ENCODE measurements at regions not wholly inside any gene's neighbourhood (a gene's known extent, or its start where the extent isn't known, plus 50 kb on each side); places are given as distances from the start of the nearest gene placed in this dataset.

GRCh38 chrX:129139837-129140598 is 383.3 kb downstream of the SMARCA1 start:
- no peaks in the 10 kb centered on the region for H3K4me1 Mint-ChIP-seq
- ATAC-seq (ENCODE audit: low read depth) (no peak), DNase-seq (ENCODE audit: low spot score in 2 of 2) (no peak)
- no peak overlapping the region for H3K27ac Mint-ChIP-seq
- no peaks in the 10 kb centered on the region for H3K36me3 Mint-ChIP-seq
- no peaks in the 10 kb centered on the region for H3K27me3 Mint-ChIP-seq
- no peak overlapping the region for H3K4me3 Mint-ChIP-seq
- peaks cover 2% of the 10 kb centered on the region for H3K9me3 Mint-ChIP-seq

DNA sequence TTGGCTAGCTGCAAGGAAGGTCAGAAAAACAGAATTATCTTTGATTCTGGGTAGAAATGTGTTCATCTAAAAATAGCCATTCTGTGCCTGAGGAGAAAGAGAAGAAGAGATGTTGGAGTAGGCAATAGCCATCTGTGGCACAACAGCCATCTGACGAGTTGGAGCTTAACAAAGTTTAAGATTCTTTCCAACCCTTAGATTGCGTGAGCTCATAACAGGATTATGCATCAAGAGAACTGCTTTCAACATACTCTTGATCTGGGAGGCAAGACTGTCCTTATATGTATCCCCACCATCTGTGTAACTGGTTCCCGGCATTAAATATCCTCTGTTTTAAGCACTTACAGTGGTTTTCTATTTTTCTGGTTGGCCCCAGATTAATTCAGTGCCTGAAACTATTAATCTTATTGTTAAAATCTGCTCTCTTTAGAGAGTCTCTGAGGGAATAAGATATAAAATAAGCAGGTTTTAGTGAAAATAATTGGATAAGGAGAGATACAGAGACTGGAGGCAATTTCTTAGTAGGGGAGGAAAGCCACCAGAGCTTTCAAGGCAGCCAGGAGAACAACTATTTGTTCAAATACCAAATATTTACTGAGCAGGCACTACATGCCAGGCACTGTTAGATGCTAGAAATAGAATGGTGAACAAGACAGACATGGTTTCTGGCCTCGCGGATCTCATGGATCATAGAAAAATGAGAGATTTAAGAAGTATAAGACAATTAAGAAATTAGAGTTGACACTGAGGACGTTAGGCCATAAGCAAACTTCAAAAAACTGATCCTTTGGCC is 398.0 kb downstream of the SMARCA1 start:
- no peaks in the 10 kb centered on the region for H3K4me1 Mint-ChIP-seq
- H3K4me3 Mint-ChIP-seq, result no peak overlapping the region
- DNase-seq (ENCODE audit: low spot score in 2 of 2) (no peak), ATAC-seq (ENCODE audit: low read depth) (no peak)
- no peaks in the 10 kb centered on the region for H3K27me3 Mint-ChIP-seq
- peaks cover 2% of the 10 kb centered on the region for H3K9me3 Mint-ChIP-seq
- H3K36me3 Mint-ChIP-seq, result no peaks in the 10 kb centered on the region
- no peak overlapping the region for H3K27ac Mint-ChIP-seq

- Mint-ChIP-seq H3K4me1 (no peaks in the 10 kb centered on the region), H3K27me3 (no peaks in the 10 kb centered on the region), H3K4me3 (no peak overlapping the region), H3K9me3 (peaks cover 2% of the 10 kb centered on the region), H3K27ac (no peak overlapping the region), H3K36me3 (no peaks in the 10 kb centered on the region)
- ATAC-seq (ENCODE audit: low read depth) (no peak), DNase-seq (ENCODE audit: low spot score in 2 of 2) (no peak)
Observed at GRCh38 chrX:129123795-129124194, 399.5 kb downstream of the SMARCA1 start.

DNA sequence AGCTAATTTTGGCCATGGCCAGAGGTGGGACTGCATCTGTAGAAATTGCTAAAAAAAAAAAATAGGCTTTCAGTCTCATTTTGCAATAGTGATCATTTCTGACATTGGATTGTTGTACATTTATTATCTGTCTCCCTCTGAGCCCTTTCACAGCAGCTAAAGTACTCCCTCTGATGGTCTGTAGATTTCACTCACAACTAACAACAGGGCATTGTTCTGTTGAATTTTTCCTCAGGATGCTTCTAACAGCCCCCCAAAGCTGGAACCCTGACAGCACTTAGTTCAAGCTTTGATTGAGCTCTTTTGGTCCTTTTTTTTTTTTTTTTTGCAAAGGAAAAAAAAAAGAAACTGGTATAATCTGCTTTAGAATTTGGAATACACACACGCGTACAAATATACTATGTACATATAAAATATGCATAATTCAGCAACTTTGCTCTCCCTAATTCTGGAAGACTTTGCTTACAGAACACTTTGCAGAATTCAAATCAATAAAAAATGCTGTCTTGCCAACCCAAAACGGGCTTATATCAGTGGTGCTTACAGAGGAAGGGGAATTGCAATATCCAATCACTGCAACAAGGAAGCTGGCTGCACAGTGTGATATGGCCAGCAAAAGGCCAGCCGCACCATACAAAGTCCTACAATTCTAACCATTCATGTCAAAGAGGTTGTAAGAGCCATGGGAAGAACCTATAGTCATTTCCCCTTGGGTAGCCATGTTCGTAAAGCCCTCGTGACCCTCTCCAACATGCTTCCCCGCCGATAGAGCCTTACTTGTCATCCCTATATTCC is 406.4 kb downstream of the SMARCA1 start:
- ATAC-seq (ENCODE audit: low read depth) (no peak), DNase-seq (ENCODE audit: low spot score in 2 of 2) (no peak)
- Mint-ChIP-seq H3K27me3 (no peaks in the 10 kb centered on the region), H3K36me3 (no peaks in the 10 kb centered on the region), H3K27ac (no peak overlapping the region), H3K4me1 (no peaks in the 10 kb centered on the region), H3K9me3 (no peaks in the 10 kb centered on the region), H3K4me3 (no peak overlapping the region)

GRCh38 chrX:129115935-129116334 is 407.4 kb downstream of the SMARCA1 start:
- DNase-seq (ENCODE audit: low spot score in 2 of 2) (no peak), ATAC-seq (ENCODE audit: low read depth) (no peak)
- no peaks in the 10 kb centered on the region for H3K4me1 Mint-ChIP-seq
- H3K9me3 Mint-ChIP-seq, result no peaks in the 10 kb centered on the region
- H3K27ac Mint-ChIP-seq, result no peak overlapping the region
- H3K27me3 Mint-ChIP-seq, result no peaks in the 10 kb centered on the region
- H3K4me3 Mint-ChIP-seq, result no peak overlapping the region
- H3K36me3 Mint-ChIP-seq, result no peaks in the 10 kb centered on the region

DNA sequence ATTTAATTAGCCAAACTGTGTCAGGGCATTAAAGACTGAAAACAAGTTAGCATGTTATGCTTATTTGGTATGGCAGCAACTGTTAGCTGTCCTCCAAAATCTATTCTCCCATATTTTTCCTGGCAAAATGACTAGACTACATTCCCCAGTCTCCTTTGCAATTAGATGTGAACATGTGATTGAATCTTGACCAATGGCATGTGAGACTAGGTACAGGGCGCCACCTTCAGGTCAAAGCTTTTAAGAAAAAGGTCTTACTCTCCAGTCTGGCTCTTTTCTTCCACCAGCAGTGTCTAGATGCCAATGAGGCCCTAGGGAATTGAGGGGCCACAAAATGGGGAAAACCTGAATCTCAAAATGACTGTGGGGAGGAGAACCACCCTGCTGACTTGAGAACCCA is 408.2 kb downstream of the SMARCA1 start:
- no peaks in the 10 kb centered on the region for H3K4me1 Mint-ChIP-seq
- no peaks in the 10 kb centered on the region for H3K9me3 Mint-ChIP-seq
- ATAC-seq (ENCODE audit: low read depth) (no peak), DNase-seq (ENCODE audit: low spot score in 2 of 2) (no peak)
- no peak overlapping the region for H3K4me3 Mint-ChIP-seq
- H3K36me3 Mint-ChIP-seq, result no peaks in the 10 kb centered on the region
- H3K27ac Mint-ChIP-seq, result no peak overlapping the region
- no peaks in the 10 kb centered on the region for H3K27me3 Mint-ChIP-seq

- DNase-seq (ENCODE audit: low spot score in 2 of 2) (no peak), ATAC-seq (ENCODE audit: low read depth) (no peak)
- no peaks in the 10 kb centered on the region for H3K4me1 Mint-ChIP-seq
- H3K36me3 Mint-ChIP-seq, result no peaks in the 10 kb centered on the region
- H3K27me3 Mint-ChIP-seq, result no peaks in the 10 kb centered on the region
- no peaks in the 10 kb centered on the region for H3K9me3 Mint-ChIP-seq
- H3K27ac Mint-ChIP-seq, result no peak overlapping the region
- no peak overlapping the region for H3K4me3 Mint-ChIP-seq
Observed at GRCh38 chrX:129111081-129111798, 412.1 kb downstream of the SMARCA1 start.

DNA sequence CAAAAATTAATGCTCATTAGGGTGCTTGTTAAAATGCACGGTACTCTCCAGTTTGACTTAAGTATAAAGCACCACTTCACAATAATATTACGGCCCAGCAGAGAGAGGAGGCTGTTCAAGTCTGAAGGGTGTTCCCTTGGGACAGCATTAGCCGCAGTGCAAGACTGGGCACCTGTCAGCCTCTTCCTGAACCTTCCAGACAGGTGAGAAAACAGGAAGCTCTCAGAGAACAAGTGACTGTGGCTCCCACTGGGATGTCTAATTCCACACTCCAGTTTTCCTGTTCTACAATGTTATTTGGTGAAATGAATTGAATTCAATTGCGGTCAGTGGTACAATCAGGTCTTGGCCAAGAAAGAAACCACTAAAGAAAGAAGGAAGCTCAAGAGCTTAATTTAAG is 414.4 kb downstream of the SMARCA1 start:
- Mint-ChIP-seq H3K4me1 (no peaks in the 10 kb centered on the region), H3K4me3 (no peak overlapping the region), H3K27ac (no peak overlapping the region), H3K27me3 (no peaks in the 10 kb centered on the region), H3K9me3 (no peaks in the 10 kb centered on the region), H3K36me3 (no peaks in the 10 kb centered on the region)
- DNase-seq (ENCODE audit: low spot score in 2 of 2), result no peak
- no peak for ATAC-seq (ENCODE audit: low read depth)

DNA sequence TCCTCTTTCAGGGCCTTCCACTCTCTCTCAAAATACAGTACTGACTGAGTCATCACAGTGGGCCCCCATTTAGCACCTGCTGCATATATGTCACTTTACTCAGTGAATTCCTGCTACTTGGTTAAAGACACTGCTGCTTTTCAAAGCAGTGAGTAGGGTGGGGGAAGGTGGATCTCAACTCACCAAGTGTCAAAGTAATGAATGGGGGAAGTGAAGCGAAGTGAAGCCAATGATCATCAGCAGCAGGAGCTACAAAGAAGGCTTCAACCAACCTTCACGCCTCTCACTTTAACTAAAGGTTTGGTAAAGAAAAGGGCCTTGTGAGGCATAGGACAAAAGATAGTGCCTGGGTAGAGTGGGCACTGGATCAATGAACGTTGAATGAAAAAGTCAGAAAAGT is 424.1 kb downstream of the SMARCA1 start:
- H3K4me3 Mint-ChIP-seq, result no peak overlapping the region
- no peaks in the 10 kb centered on the region for H3K36me3 Mint-ChIP-seq
- DNase-seq (ENCODE audit: low spot score in 2 of 2), result no peak
- H3K27me3 Mint-ChIP-seq, result no peaks in the 10 kb centered on the region
- no peaks in the 10 kb centered on the region for H3K4me1 Mint-ChIP-seq
- H3K9me3 Mint-ChIP-seq, result no peaks in the 10 kb centered on the region
- no peak overlapping the region for H3K27ac Mint-ChIP-seq
- no peak for ATAC-seq (ENCODE audit: low read depth)

- H3K9me3 Mint-ChIP-seq, result no peaks in the 10 kb centered on the region
- H3K27me3 Mint-ChIP-seq, result no peaks in the 10 kb centered on the region
- no peak overlapping the region for H3K4me3 Mint-ChIP-seq
- H3K36me3 Mint-ChIP-seq, result no peaks in the 10 kb centered on the region
- DNase-seq (ENCODE audit: low spot score in 2 of 2) (no peak), ATAC-seq (ENCODE audit: low read depth) (no peak)
- no peak overlapping the region for H3K27ac Mint-ChIP-seq
- no peaks in the 10 kb centered on the region for H3K4me1 Mint-ChIP-seq
Observed at GRCh38 chrX:129097668-129098067, 425.6 kb downstream of the SMARCA1 start.

- Mint-ChIP-seq H3K36me3 (no peaks in the 10 kb centered on the region), H3K4me3 (no peak overlapping the region), H3K4me1 (no peaks in the 10 kb centered on the region), H3K9me3 (no peaks in the 10 kb centered on the region), H3K27ac (no peak overlapping the region), H3K27me3 (no peaks in the 10 kb centered on the region)
- ATAC-seq (ENCODE audit: low read depth), result no peak
- DNase-seq (ENCODE audit: low spot score in 2 of 2), result no peak
Observed at GRCh38 chrX:129093706-129094105, 429.6 kb downstream of the SMARCA1 start.

GRCh38 chrX:129092757-129093156 is 430.5 kb downstream of the SMARCA1 start:
- H3K27me3 Mint-ChIP-seq, result no peaks in the 10 kb centered on the region
- no peaks in the 10 kb centered on the region for H3K4me1 Mint-ChIP-seq
- no peak overlapping the region for H3K4me3 Mint-ChIP-seq
- ATAC-seq (ENCODE audit: low read depth) (no peak), DNase-seq (ENCODE audit: low spot score in 2 of 2) (no peak)
- no peaks in the 10 kb centered on the region for H3K36me3 Mint-ChIP-seq
- no peak overlapping the region for H3K27ac Mint-ChIP-seq
- H3K9me3 Mint-ChIP-seq, result no peaks in the 10 kb centered on the region

GRCh38 chrX:129092242-129092641 is 431.0 kb downstream of the SMARCA1 start:
- Mint-ChIP-seq H3K4me3 (no peak overlapping the region), H3K36me3 (no peaks in the 10 kb centered on the region), H3K27me3 (no peaks in the 10 kb centered on the region), H3K9me3 (no peaks in the 10 kb centered on the region), H3K4me1 (no peaks in the 10 kb centered on the region), H3K27ac (no peak overlapping the region)
- no peak for DNase-seq (ENCODE audit: low spot score in 2 of 2)
- no peak for ATAC-seq (ENCODE audit: low read depth)

DNA sequence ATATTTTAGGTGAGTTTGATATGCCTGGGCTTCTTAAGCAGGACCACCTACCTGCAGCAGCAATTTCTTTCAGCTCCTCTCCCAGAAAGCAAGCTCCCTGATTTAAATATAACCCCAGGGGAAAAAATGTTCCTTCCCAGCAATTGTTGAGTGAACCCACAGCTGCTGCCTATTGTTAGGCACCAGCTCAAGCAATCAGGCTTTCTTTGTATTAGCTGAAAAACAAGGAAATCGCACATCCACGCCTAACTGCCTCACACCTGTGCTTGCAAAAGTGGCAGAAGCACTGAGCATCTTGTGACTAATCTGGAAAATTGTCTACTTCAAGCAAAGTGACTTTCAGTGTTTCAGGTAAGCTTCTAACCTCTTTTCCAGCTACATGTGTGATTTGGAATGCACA is 432.2 kb downstream of the SMARCA1 start:
- H3K9me3 Mint-ChIP-seq, result no peaks in the 10 kb centered on the region
- no peaks in the 10 kb centered on the region for H3K27me3 Mint-ChIP-seq
- DNase-seq (ENCODE audit: low spot score in 2 of 2) (no peak), ATAC-seq (ENCODE audit: low read depth) (no peak)
- H3K27ac Mint-ChIP-seq, result no peak overlapping the region
- no peaks in the 10 kb centered on the region for H3K36me3 Mint-ChIP-seq
- no peaks in the 10 kb centered on the region for H3K4me1 Mint-ChIP-seq
- H3K4me3 Mint-ChIP-seq, result no peak overlapping the region
